PC-9 (cell line): ENCODE measurements at regions not wholly inside any gene's neighbourhood (a gene's known extent, or its start where the extent isn't known, plus 50 kb on each side); places are given as distances from the start of the nearest gene placed in this dataset.
"Not testable (repeated sequence)": the region's sequence is repeated elsewhere in the genome, so short reads cannot be mapped to it uniquely, and the experiment has no call there.

Experiments
- BruUV-seq: library from RNA; stranded (reverse); fragments of 400-500 nt; replicated peaks from 2 replicates; lab custom pipeline; 2021; lab: Mats Ljungman, UMichigan
- CTCF ChIA-PET: fragments of 300-600 bp; sonication (Branson Sonifier 250); formaldehyde crosslinking; loops from one replicate; lab custom pipeline; 2022; ENCODE audit warnings: antibody characterized with exemption; lab: Charles Lee
- POLR2A ChIA-PET: fragments of 300-600 bp; sonication (Branson Sonifier 250); formaldehyde crosslinking; loops from one replicate; lab custom pipeline; 2022; ENCODE audit warnings: antibody characterized with exemption; ENCODE audit not compliant: unreplicated experiment; lab: Charles Lee
- DNase-seq, 2 experiments: peaks; one replicate each; pipeline versions ENCODE4 v3.0.0 to v3.0.0-alpha.2; 2015 to 2022; ENCODE audit warnings: mixed read lengths in 1 of 2
- H2AFZ ChIP-seq: fragments of 200-600 bp; sonication (generic); 2 replicates; pipeline ENCODE4 v1.8.1; 2017; ENCODE audit warnings: antibody characterized with exemption
- H3F3A ChIP-seq: fragments of 200-600 bp; sonication (generic); 2 replicates; pipeline ENCODE4 v1.8.1; 2017; ENCODE audit warnings: antibody characterized with exemption, mild to moderate bottlenecking, low read depth; ENCODE audit not compliant: insufficient read depth
- H3K27ac ChIP-seq: fragments of 200-600 bp; sonication (generic); 2 replicates; pipeline ENCODE4 v1.6.1; 2016; ENCODE audit warnings: mixed run types
- H3K27me3 ChIP-seq: fragments of 200-600 bp; sonication (generic); 2 replicates; pipeline ENCODE4 v1.6.1; 2016; ENCODE audit warnings: low read depth, mixed run types; ENCODE audit not compliant: insufficient read depth
- H3K36me3 ChIP-seq: fragments of 200-600 bp; sonication (generic); 2 replicates; pipeline ENCODE4 v1.6.1; 2016; ENCODE audit warnings: low read depth, mixed run types
- H3K4me1 ChIP-seq: fragments of 200-600 bp; sonication (generic); replicated peaks from 2 replicates; pipeline ENCODE4 v1.6.1; 2016; ENCODE audit warnings: mixed run types; ENCODE audit not compliant: insufficient read depth
- H3K4me2 ChIP-seq: fragments of 200-600 bp; sonication (generic); 2 replicates; pipeline ENCODE4 v1.6.1; 2017; ENCODE audit warnings: mixed run types
- H3K4me3 ChIP-seq: fragments of 200-600 bp; sonication (generic); 2 replicates; pipeline ENCODE4 v1.6.1; 2016; ENCODE audit warnings: mixed run types
- H3K79me2 ChIP-seq: fragments of 200-600 bp; sonication (generic); 2 replicates; pipeline ENCODE4 v1.6.1; 2017; ENCODE audit warnings: low read depth, mixed run types
- H3K9me2 ChIP-seq: fragments of 200-600 bp; sonication (generic); 2 replicates; pipeline ENCODE4 v1.8.1; 2017; ENCODE audit warnings: mild to moderate bottlenecking; ENCODE audit not compliant: insufficient read depth
- H3K9me3 ChIP-seq: fragments of 200-600 bp; sonication (generic); 2 replicates; pipeline ENCODE4 v1.8.1; 2016; ENCODE audit warnings: low read depth; ENCODE audit not compliant: insufficient read depth
- H4K20me1 ChIP-seq: fragments of 200-600 bp; sonication (generic); 2 replicates; pipeline ENCODE4 v1.8.1; 2017; ENCODE audit not compliant: insufficient read depth
- EZH2 ChIP-seq: fragments of 200-600 bp; sonication (generic); IDR thresholded peaks from 2 replicates; pipeline ENCODE4 v1.8.0; 2017; ENCODE audit warnings: antibody characterized with exemption, low read depth
- intact Hi-C: fragments of 100-400 bp; cut with micrococcal nuclease; formaldehyde crosslinking; loops from one replicate; pipeline ENCODE4 v1.10.0; 2022; ENCODE audit not compliant: unreplicated experiment
- TF ChIP-seq, protein P1 (sequence below): fragments of 200-600 bp; sonication (generic); conservative IDR thresholded peaks from 2 replicates; pipeline ENCODE4 v1.6.1; 2017; ENCODE audit warnings: mixed run types, antibody characterized with exemption, mild to moderate bottlenecking, moderate library complexity

DNA sequence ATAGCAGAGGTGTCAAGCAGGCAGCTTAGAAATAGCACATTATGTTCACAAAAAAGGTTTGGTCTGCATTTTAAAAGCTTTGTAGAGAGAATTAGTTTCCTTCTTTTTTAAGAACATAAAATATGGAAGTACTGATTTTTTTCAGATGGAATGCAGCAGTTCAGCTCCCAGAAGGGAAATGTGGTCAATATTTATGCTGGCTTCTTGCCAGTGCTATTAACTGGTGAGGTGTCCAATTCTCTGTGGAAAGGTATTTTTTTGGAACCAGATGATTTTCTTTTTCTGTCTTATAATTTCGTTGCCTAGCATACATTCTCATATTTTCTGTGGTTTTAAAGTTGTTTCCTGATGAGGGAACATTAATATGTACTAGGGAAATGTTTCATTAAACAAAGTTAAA is 211.4 kb upstream of the ZNF385D start:
- TF ChIP-seq, protein P1, sequence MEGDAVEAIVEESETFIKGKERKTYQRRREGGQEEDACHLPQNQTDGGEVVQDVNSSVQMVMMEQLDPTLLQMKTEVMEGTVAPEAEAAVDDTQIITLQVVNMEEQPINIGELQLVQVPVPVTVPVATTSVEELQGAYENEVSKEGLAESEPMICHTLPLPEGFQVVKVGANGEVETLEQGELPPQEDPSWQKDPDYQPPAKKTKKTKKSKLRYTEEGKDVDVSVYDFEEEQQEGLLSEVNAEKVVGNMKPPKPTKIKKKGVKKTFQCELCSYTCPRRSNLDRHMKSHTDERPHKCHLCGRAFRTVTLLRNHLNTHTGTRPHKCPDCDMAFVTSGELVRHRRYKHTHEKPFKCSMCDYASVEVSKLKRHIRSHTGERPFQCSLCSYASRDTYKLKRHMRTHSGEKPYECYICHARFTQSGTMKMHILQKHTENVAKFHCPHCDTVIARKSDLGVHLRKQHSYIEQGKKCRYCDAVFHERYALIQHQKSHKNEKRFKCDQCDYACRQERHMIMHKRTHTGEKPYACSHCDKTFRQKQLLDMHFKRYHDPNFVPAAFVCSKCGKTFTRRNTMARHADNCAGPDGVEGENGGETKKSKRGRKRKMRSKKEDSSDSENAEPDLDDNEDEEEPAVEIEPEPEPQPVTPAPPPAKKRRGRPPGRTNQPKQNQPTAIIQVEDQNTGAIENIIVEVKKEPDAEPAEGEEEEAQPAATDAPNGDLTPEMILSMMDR: no peak
- TF ChIP-seq EZH2: no peak
- DNase-seq: no peak
- POLR2A ChIA-PET: no interaction called here
- H2AFZ ChIP-seq: no peak overlapping the region
- H3K9me2 ChIP-seq: no peaks in the 10 kb centered on the region
- H3F3A ChIP-seq: no peaks in the 10 kb centered on the region
- no TSS peak for BruUV-seq
- no peak overlapping the region for H3K4me2 ChIP-seq
- CTCF ChIA-PET: no interaction called here
- H4K20me1 ChIP-seq: no peaks in the 10 kb centered on the region
- H3K4me1 ChIP-seq: no peaks in the 10 kb centered on the region
- H3K27me3 ChIP-seq: no peaks in the 10 kb centered on the region
- no peaks in the 10 kb centered on the region for H3K9me3 ChIP-seq
- no peak overlapping the region for H3K27ac ChIP-seq
- H3K79me2 ChIP-seq: no peaks in the 10 kb centered on the region
- intact Hi-C loops: no loop called here
- H3K4me3 ChIP-seq: no peak overlapping the region
- H3K36me3 ChIP-seq: no peaks in the 10 kb centered on the region

DNA sequence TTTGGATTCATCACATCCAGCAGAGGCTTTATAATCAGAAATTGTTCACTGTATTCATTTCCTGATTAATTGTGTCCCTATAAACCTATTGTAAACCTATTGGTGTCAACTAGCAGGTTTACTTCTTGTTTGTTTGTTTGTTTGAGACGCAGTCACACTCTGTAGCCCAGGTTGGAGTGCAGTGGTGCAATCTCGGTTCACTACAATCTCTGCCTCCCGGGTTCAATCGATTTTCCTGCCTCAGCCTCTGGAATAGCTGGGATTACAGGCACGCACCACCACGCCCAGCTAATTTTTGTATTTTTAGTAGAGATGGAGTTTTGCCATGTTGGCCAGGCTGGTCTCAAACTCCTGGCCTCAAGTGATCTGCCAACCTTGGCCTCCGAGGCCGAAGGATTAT is 215.4 kb upstream of the ZNF385D start:
- H3K4me3 ChIP-seq, H3K9me2 ChIP-seq, H3F3A ChIP-seq, H3K79me2 ChIP-seq, H2AFZ ChIP-seq, H3K36me3 ChIP-seq, H4K20me1 ChIP-seq, POLR2A ChIA-PET, BruUV-seq, H3K4me2 ChIP-seq, H3K4me1 ChIP-seq, H3K27ac ChIP-seq, CTCF ChIA-PET, H3K27me3 ChIP-seq, intact Hi-C loops, H3K9me3 ChIP-seq, DNase-seq: not testable (repeated sequence)

DNA sequence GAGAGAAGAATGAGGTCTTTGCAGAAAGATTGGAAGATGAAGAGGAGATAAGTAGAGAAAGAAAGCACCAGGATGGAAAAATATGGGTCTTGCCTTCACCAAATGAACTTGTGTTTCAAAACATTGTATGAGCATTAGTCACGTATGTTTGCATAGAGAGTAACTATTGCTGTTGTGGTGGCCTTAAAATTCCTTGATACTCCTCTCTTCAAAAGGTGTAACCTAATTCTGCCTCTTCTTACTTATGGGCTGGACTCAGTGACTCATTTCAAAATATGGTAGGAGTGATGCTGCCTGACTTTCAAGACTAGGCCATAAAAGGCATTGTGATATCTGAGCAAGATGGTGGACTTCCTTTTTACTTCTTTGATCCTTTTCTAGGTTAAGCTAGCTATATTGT is 228.7 kb upstream of the ZNF385D start:
- POLR2A ChIA-PET: no interaction called here
- Histone ChIP-seq H3K4me1 (no peaks in the 10 kb centered on the region), H3K9me2 (no peaks in the 10 kb centered on the region), H3F3A (no peaks in the 10 kb centered on the region; the same call in 1 of the 2 replicates), H3K79me2 (no peaks in the 10 kb centered on the region), H3K4me3 (no peak overlapping the region), H3K27me3 (no peaks in the 10 kb centered on the region), H3K4me2 (no peak overlapping the region), H3K27ac (no peak overlapping the region), H3K9me3 (no peaks in the 10 kb centered on the region; the same call in 1 of the 2 replicates), H3K36me3 (no peaks in the 10 kb centered on the region), H2AFZ (no peak overlapping the region), H4K20me1 (no peaks in the 10 kb centered on the region)
- intact Hi-C loops: no loop called here
- no TSS peak for BruUV-seq
- CTCF ChIA-PET: no interaction called here
- peak in 1 of 2 experiments; percentile 50 for DNase-seq
- no peak for TF ChIP-seq EZH2
- TF ChIP-seq, protein P1: no peak

DNA sequence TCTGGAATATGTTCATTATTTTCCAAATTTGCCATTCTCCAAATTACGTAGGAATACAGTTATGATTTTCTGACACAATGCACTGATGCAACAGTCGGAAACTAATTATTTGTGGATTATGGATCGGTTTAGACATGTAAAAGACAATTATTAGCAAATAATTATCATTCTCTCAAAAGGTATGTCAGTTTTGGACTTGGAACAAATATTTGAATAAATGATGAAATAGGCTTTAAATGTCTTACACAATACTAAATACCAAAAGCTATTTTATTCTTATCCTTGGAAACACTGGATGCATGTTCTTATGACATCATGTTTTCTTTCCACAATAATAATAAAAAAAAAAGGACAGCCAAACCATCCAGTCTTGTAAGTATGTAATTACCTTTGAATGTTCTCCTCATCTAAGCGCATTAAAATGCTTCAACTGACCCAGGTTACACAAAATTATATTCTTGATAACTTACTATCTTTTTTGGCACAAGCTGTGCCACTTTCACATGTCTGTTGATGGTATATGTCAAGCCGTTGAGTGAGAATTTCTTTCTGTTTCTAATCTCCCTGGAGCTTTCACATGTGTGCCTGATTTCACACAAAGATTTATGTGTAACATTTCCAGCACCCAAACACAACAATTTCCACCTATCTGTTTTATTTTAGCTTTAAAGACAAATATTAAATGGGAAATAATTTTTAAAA is 238.5 kb upstream of the ZNF385D start:
- H3K4me2 ChIP-seq: peak overlapping the region; percentile 65
- H3K4me1 ChIP-seq: no peaks in the 10 kb centered on the region
- H3K79me2 ChIP-seq: no peaks in the 10 kb centered on the region
- TSS peak; percentile 55 for BruUV-seq
- no peaks in the 10 kb centered on the region for H3K36me3 ChIP-seq
- TF ChIP-seq EZH2: no peak
- TF ChIP-seq, protein P1: no peak
- ChIA-PET POLR2A (no interaction called here), CTCF (no interaction called here)
- H3K9me2 ChIP-seq: no peaks in the 10 kb centered on the region
- no peaks in the 10 kb centered on the region for H3K9me3 ChIP-seq
- no peak overlapping the region for H3K27ac ChIP-seq
- H2AFZ ChIP-seq: peak overlapping the region; percentile 74
- peak overlapping the region; percentile 51; the same call in 1 of the 2 replicates for H3K4me3 ChIP-seq
- no peaks in the 10 kb centered on the region for H3F3A ChIP-seq
- no peaks in the 10 kb centered on the region for H3K27me3 ChIP-seq
- intact Hi-C loops: no loop called here
- no peak for DNase-seq
- no peaks in the 10 kb centered on the region for H4K20me1 ChIP-seq
